Prostate gland (tissue), 2 donors: ENCODE measurements at regions not wholly inside any gene's neighbourhood (a gene's known extent, or its start where the extent isn't known, plus 50 kb on each side); places are given as distances from the start of the nearest gene placed in this dataset.

ENCODE experiments used
- DNase-seq: peaks from one replicate; pipeline ENCODE4 v3.0.0-alpha.2; 2019; ENCODE audit warnings: low spot score
- H3K27ac ChIP-seq, 2 donors: fragments of 200-600 bp; sonication (generic); 2 replicates each; pipeline ENCODE4 v1.5.1; 2017 to 2019
- H3K27me3 ChIP-seq: fragments of 200-600 bp; sonication (generic); replicated peaks from 2 replicates; pipeline ENCODE4 v1.5.1; 2019; ENCODE audit not compliant: insufficient read depth
- H3K36me3 ChIP-seq, 2 donors: fragments of 200-600 bp; sonication (generic); 1 replicate in 1 of 2; 2 replicates in 1 of 2; pipeline versions ENCODE4 v1.5.1 to v1.8.1; 2017 to 2019
- H3K4me1 ChIP-seq: fragments of 200-600 bp; sonication (generic); replicated peaks from 2 replicates; pipeline ENCODE4 v1.5.1; 2019
- H3K4me3 ChIP-seq, 2 donors: fragments of 200-600 bp; sonication (generic); 2 replicates each; pipeline ENCODE4 v1.5.1; 2017 to 2019
- H3K9me3 ChIP-seq: fragments of 200-600 bp; sonication (generic); 2 replicates; pipeline ENCODE4 v1.5.1; 2017
- POLR2A ChIP-seq: fragments of 450-650 bp; IDR thresholded peaks from one replicate; pipeline ENCODE4 v1.6.1; 2016; ENCODE audit warnings: antibody characterized with exemption, mild to moderate bottlenecking
- POLR2AphosphoS5 ChIP-seq: sonication (generic); formaldehyde crosslinking; IDR thresholded peaks from one replicate; pipeline ENCODE4 v1.6.1; 2017; ENCODE audit warnings: antibody characterized with exemption
- WGBS: methylation state at CpG from one replicate; pipeline ENCODE4 v1.1.5; 2018; 5-methylcytosine and 5-hydroxymethylcytosine counted together
- intact Hi-C: fragments of 100-400 bp; cut with DNase I; formaldehyde crosslinking; loops from one replicate; pipeline ENCODE4 v1.14.2; 2022
- TF ChIP-seq, protein P1 (sequence below), 4 experiments: fragments of 200-600 bp in 2 of 4; fragments of 450-650 bp in 2 of 4; sonication (generic) in 2 of 4; IDR thresholded peaks; 1 replicate in 3 of 4; 2 replicates in 1 of 4; pipeline ENCODE4 v1.5.1; 2016 to 2019; ENCODE audit warnings: antibody characterized with exemption in 4 of 4, mild to moderate bottlenecking in 2 of 4, moderate library complexity in 2 of 4

DNA sequence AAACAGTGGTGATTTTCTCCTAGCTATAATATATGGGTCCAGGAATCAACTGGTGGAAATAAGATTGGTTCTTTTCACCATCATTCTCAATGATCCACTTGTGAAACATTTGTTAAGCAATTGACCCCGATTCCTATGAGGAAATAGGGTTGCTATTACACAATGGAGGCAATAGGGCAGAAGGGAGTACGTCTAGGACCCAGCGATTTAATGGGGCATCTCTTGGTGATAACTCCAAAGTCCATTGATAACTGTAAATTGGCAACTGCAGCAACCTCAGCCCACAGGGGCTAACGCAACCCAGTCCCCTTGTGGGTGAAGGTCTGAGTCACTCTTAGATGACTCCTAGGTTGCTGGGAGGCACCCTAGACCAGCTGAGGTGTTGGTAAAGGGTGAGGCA, 62.5 kb upstream of the BARHL2 start:
- H3K4me1 ChIP-seq: no peaks in the 10 kb centered on the region
- no peak for DNase-seq
- H3K36me3 ChIP-seq: no peaks in the 10 kb centered on the region
- no peak overlapping the region for H3K4me3 ChIP-seq
- intact Hi-C loops: no loop called here
- TF ChIP-seq POLR2A (no peak), POLR2AphosphoS5 (no peak)
- TF ChIP-seq, protein P1, sequence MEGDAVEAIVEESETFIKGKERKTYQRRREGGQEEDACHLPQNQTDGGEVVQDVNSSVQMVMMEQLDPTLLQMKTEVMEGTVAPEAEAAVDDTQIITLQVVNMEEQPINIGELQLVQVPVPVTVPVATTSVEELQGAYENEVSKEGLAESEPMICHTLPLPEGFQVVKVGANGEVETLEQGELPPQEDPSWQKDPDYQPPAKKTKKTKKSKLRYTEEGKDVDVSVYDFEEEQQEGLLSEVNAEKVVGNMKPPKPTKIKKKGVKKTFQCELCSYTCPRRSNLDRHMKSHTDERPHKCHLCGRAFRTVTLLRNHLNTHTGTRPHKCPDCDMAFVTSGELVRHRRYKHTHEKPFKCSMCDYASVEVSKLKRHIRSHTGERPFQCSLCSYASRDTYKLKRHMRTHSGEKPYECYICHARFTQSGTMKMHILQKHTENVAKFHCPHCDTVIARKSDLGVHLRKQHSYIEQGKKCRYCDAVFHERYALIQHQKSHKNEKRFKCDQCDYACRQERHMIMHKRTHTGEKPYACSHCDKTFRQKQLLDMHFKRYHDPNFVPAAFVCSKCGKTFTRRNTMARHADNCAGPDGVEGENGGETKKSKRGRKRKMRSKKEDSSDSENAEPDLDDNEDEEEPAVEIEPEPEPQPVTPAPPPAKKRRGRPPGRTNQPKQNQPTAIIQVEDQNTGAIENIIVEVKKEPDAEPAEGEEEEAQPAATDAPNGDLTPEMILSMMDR (IDR thresholded peaks at IDR 0.05): no peak
- H3K9me3 ChIP-seq: no peaks in the 10 kb centered on the region
- H3K27ac ChIP-seq: no peak overlapping the region
- 92% methylated on average over 4 of the region's 4 CpGs for WGBS
- no peaks in the 10 kb centered on the region for H3K27me3 ChIP-seq

DNA sequence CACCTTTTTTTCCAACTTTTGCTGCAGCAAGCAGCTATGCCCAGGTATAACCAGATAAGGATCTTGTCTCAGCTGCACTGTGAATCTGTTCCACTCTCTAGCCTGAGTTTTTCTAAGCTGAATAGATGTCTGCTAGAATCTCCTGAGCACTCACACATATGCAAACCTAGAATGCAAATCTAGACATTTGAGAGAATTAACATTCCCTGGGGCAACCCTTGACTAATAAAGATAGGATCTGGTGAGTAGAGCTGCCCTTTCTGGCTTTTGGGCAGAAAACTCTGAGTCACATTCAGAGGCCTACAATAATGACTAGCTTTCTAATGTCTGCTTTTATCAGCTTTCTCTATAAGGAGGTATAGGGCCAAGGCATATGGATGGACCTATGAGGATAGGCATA, 61.4 kb upstream of the BARHL2 start:
- Histone ChIP-seq H3K36me3 (no peaks in the 10 kb centered on the region), H3K27ac (no peak overlapping the region), H3K4me1 (no peaks in the 10 kb centered on the region), H3K9me3 (no peaks in the 10 kb centered on the region), H3K27me3 (no peaks in the 10 kb centered on the region), H3K4me3 (no peak overlapping the region)
- intact Hi-C loops: no loop called here
- no peak for DNase-seq
- no peak for TF ChIP-seq POLR2AphosphoS5
- no peak for TF ChIP-seq POLR2A
- TF ChIP-seq, protein P1 (IDR thresholded peaks at IDR 0.05): no peak

DNA sequence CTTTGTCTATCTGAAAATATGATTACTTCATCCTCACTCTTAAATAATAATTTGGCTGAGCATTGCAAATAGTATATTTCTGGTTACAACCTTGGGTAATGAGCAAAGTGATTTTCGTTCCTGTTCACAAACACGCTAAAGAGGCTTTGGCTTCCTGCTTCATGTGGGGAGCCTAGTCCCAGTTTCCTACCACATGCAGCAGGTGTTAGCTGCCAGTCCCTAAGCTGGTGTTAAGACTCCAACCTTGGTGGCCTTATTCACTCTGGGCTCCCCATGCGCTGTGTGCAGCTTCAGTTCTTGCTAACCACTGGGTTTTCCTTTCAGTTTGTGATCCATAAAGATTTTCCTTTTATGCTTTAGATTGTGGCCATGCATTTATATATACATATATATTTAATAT, 56.7 kb upstream of the BARHL2 start:
- H3K27ac ChIP-seq: no peak overlapping the region
- H3K9me3 ChIP-seq: no peaks in the 10 kb centered on the region
- 92% methylated on average over 3 of the region's 3 CpGs for WGBS
- no peaks in the 10 kb centered on the region for H3K4me1 ChIP-seq
- H3K36me3 ChIP-seq: no peaks in the 10 kb centered on the region
- no peaks in the 10 kb centered on the region for H3K27me3 ChIP-seq
- no peak overlapping the region for H3K4me3 ChIP-seq
- TF ChIP-seq POLR2A (no peak), POLR2AphosphoS5 (no peak)
- TF ChIP-seq, protein P1 (IDR thresholded peaks at IDR 0.05): no peak
- no peak for DNase-seq
- intact Hi-C loops: no loop called here

DNA sequence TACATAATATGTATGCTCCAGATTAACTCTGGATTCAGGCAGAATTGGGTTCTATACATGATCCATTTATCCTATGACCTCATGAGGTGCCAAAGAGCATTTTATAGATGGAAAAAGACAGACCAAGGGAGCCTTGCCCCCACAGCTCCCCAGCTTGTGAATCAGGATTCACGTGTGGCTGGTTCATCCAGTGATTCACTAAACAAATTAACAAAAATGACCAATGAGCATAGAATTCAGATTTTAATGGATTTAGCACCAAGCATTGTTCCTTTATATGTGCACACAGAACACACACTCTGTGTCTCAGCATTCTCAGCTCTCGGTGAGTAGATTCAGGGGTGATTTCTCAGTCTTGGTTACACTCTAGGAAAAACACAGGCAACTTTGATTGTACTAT, 51.7 kb upstream of the BARHL2 start:
- no peak for DNase-seq
- Histone ChIP-seq H3K36me3 (no peaks in the 10 kb centered on the region), H3K27me3 (no peaks in the 10 kb centered on the region), H3K27ac (no peak overlapping the region), H3K9me3 (no peaks in the 10 kb centered on the region), H3K4me1 (no peaks in the 10 kb centered on the region), H3K4me3 (no peak overlapping the region)
- 60% methylated on average over 2 of the region's 2 CpGs for WGBS
- intact Hi-C loops: no loop called here
- TF ChIP-seq, protein P1 (IDR thresholded peaks at IDR 0.05): no peak
- TF ChIP-seq POLR2AphosphoS5: no peak
- no peak for TF ChIP-seq POLR2A

DNA sequence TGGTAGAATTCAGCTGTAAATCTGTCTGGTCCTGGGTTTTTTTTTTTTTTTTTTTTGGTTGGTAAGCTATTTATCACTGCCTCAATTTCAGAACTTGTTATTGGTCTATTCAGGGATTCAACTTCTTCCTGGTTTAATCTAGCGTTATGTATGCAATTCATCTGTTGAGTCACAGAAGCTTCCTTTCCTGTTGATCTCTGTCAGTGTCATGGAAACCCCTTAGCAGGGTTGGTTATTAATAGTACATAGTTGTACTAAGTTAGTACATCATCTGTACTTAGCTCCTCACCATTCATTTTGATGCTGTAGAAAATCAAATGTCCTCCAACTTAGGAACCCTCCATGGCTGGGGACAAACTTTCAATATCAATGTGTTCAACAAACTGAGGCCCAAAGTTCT, 51.0 kb upstream of the BARHL2 start:
- DNase-seq: no peak
- Histone ChIP-seq H3K27ac (no peak overlapping the region), H3K36me3 (no peaks in the 10 kb centered on the region), H3K27me3 (no peaks in the 10 kb centered on the region), H3K4me1 (no peaks in the 10 kb centered on the region), H3K4me3 (no peak overlapping the region), H3K9me3 (no peaks in the 10 kb centered on the region)
- intact Hi-C loops: no loop called here
- 71% methylated on average over 1 of the region's 1 CpG for WGBS
- TF ChIP-seq POLR2AphosphoS5 (no peak), POLR2A (no peak)
- TF ChIP-seq, protein P1 (IDR thresholded peaks at IDR 0.05): no peak
